Natural killer cell (primary cell): ENCODE measurements at regions not wholly inside any gene's neighbourhood (a gene's known extent, or its start where the extent isn't known, plus 50 kb on each side); places are given as distances from the start of the nearest gene placed in this dataset.

Source experiments
- ATAC-seq, 3 donors: fragments of 150-1000 bp in 2 of 3; fragments of 200-7000 bp in 1 of 3; cut with Tn5 transposase; 1 replicate in 1 of 3; 2 replicates in 2 of 3; pipeline ENCODE4 v1.10.0; 2021; ENCODE audit warnings: mild to moderate bottlenecking in 2 of 3, moderate library complexity in 2 of 3
- DNase-seq, 2 donors: peaks; one replicate each; pipeline versions ENCODE4 v3.0.0 to v3.0.0-alpha.2; 2013 to 2021; ENCODE audit warnings: mixed read lengths in 1 of 2
- H3K27ac ChIP-seq: one replicate; pipeline ENCODE4 v1.5.1; 2013; ENCODE audit warnings: mild to moderate bottlenecking, low read length
- H3K27me3 ChIP-seq: one replicate; pipeline ENCODE4 v1.6.1; 2013; ENCODE audit warnings: low read length; ENCODE audit not compliant: control insufficient read depth, insufficient read depth
- H3K36me3 ChIP-seq: one replicate; pipeline ENCODE4 v1.6.1; 2013; ENCODE audit warnings: low read length; ENCODE audit not compliant: control insufficient read depth, insufficient read depth
- H3K4me1 ChIP-seq: one replicate; pipeline ENCODE4 v1.6.1; 2013; ENCODE audit warnings: low read length; ENCODE audit not compliant: control insufficient read depth, insufficient read depth
- H3K4me3 ChIP-seq: one replicate; pipeline ENCODE4 v1.5.1; 2013; ENCODE audit warnings: low read length
- H3K9me3 ChIP-seq: one replicate; pipeline ENCODE4 v1.6.1; 2013; ENCODE audit warnings: low read length; ENCODE audit not compliant: control insufficient read depth, insufficient read depth
- H3K27ac Mint-ChIP-seq, 2 donors: one replicate each; pipeline ENCODE4 v1.8.0; 2022; ENCODE audit warnings: mild to moderate bottlenecking in 2 of 2, mixed read lengths in 2 of 2, moderate library complexity in 1 of 2
- H3K27me3 Mint-ChIP-seq, 2 donors: one replicate each; pipeline ENCODE4 v1.8.0; 2022; ENCODE audit warnings: low read depth in 2 of 2, mixed read lengths in 2 of 2
- H3K36me3 Mint-ChIP-seq: one replicate; pipeline ENCODE4 v1.8.0; 2022; ENCODE audit warnings: mixed read lengths
- H3K4me1 Mint-ChIP-seq, 2 donors: one replicate each; pipeline ENCODE4 v1.8.0; 2022; ENCODE audit warnings: mixed read lengths in 2 of 2
- H3K4me3 Mint-ChIP-seq: one replicate; pipeline ENCODE4 v1.8.0; 2022; ENCODE audit warnings: mild to moderate bottlenecking, moderate library complexity, mixed read lengths
- H3K9me3 Mint-ChIP-seq, 2 donors: one replicate each; pipeline ENCODE4 v1.8.0; 2022; ENCODE audit warnings: mixed read lengths in 2 of 2
- CTCF ChIP-seq: fragments of 200-600 bp; IDR thresholded peaks from one replicate; pipeline ENCODE4 v1.8.0; 2022; ENCODE audit warnings: antibody characterized with exemption
- WGBS: methylation state at CpG from one replicate; pipeline ENCODE4 v1.1.7; 2013; ENCODE audit warnings: missing lambda C conversion rate; ENCODE audit not compliant: insufficient coverage; 5-methylcytosine and 5-hydroxymethylcytosine counted together
- intact Hi-C: fragments of 100-400 bp; cut with micrococcal nuclease; formaldehyde crosslinking; loops from one replicate; pipeline ENCODE4 v1.14.2; 2022

DNA sequence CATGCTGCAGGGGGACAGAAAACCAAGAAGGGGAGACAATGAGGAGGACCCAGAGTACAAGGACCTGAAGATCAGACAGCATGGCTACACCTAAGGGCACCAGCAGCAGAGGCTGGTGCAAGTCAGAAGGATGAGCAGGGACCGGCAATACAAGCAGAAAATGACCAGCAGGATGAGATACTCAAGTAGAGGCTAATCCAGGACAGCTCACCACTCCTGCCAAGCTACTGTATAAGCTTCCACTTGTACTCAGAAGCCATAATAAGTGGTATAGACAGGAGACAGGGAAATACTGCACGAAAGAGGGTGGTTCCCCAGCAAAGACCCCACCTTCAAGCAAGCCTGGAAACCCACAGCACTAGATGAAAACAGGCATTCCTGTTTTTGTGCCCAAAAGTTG, 138.7 kb upstream of the ZC3H12C start:
- Histone ChIP-seq H3K9me3 (no peaks in the 10 kb centered on the region), H3K27me3 (no peaks in the 10 kb centered on the region), H3K27ac (no peak overlapping the region), H3K4me3 (no peak overlapping the region), H3K4me1 (no peaks in the 10 kb centered on the region), H3K36me3 (no peaks in the 10 kb centered on the region)
- no peak for TF ChIP-seq CTCF
- 75% methylated on average over 2 of the region's 2 CpGs for WGBS
- ATAC-seq = no peak
- no peak for DNase-seq
- Mint-ChIP-seq H3K27me3 (no peaks in the 10 kb centered on the region), H3K27ac (no peak overlapping the region), H3K4me1 (peaks cover 0 to 5% of the 10 kb centered on the region in 2 donors), H3K4me3 (no peak overlapping the region), H3K9me3 (no peaks in the 10 kb centered on the region), H3K36me3 (no peaks in the 10 kb centered on the region)
- intact Hi-C loops = no loop called here

DNA sequence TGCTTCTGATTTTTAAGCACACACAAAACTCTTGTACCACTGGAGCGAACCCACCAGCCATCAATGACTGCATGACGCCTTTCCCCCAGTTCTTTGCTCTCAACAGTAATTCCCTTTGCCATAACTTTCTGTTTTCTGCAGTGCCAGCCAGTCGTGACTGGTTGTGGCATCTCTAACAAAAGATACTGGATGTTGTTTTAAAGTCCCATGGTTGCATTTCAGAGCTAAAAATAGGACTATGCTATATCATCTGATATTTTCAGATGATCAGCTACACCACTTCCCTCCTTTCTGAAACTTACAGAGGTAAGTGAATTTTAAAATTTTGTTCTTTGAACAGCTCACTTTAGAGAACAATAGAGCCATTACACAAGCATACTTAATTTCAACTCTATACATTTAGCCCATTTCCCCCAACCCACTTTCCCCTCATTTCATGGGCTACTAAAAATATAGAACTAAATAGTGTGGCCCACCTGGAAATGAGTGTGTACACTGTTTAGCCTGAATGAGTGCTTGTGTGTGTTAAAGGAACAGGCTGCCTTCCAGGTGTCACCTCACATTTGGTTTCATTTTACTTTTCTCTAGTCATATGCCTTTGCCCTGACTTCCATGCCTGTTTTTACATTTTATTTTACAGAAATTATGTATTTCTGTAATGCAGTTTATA, 136.9 kb upstream of the ZC3H12C start:
- no peak for TF ChIP-seq CTCF
- Mint-ChIP-seq H3K27me3 (no peaks in the 10 kb centered on the region), H3K4me3 (no peak overlapping the region), H3K4me1 (peaks cover 0 to 5% of the 10 kb centered on the region in 2 donors), H3K27ac (no peak overlapping the region), H3K9me3 (no peaks in the 10 kb centered on the region), H3K36me3 (no peaks in the 10 kb centered on the region)
- Histone ChIP-seq H3K36me3 (no peaks in the 10 kb centered on the region), H3K4me1 (no peaks in the 10 kb centered on the region), H3K9me3 (no peaks in the 10 kb centered on the region), H3K27ac (no peak overlapping the region), H3K27me3 (no peaks in the 10 kb centered on the region), H3K4me3 (no peak overlapping the region)
- intact Hi-C loops = no loop called here
- ATAC-seq (no peak), DNase-seq (no peak)
- 70% methylated on average over 3 of the region's 3 CpGs for WGBS

DNA sequence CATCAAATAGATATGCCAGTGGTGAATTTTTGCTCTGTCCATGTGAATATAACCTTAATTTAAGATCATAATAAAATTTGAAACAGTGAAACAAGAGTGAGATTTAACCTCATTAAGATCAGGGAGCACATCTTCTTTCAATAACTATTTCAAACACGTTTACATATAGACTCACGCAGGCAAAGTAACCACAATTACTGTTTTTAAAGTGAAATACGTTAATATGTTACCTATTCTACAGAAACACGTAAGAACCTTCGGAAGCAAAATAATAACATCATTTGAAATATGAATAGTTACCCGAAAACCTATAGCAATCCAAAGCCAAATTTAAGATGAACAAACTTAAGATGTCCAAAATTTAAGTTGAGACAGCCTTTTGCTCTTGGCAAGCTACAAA, 136.2 kb upstream of the ZC3H12C start:
- Mint-ChIP-seq H3K36me3 (no peaks in the 10 kb centered on the region), H3K27me3 (no peaks in the 10 kb centered on the region), H3K27ac (no peak overlapping the region), H3K9me3 (no peaks in the 10 kb centered on the region), H3K4me3 (no peak overlapping the region), H3K4me1 (peaks cover 0 to 5% of the 10 kb centered on the region in 2 donors)
- Histone ChIP-seq H3K27ac (no peak overlapping the region), H3K27me3 (no peaks in the 10 kb centered on the region), H3K4me1 (no peaks in the 10 kb centered on the region), H3K36me3 (no peaks in the 10 kb centered on the region), H3K9me3 (no peaks in the 10 kb centered on the region), H3K4me3 (no peak overlapping the region)
- no peak for DNase-seq
- intact Hi-C loops = no loop called here
- ATAC-seq = no peak
- TF ChIP-seq CTCF = no peak
- 89% methylated on average over 6 of the region's 6 CpGs for WGBS

DNA sequence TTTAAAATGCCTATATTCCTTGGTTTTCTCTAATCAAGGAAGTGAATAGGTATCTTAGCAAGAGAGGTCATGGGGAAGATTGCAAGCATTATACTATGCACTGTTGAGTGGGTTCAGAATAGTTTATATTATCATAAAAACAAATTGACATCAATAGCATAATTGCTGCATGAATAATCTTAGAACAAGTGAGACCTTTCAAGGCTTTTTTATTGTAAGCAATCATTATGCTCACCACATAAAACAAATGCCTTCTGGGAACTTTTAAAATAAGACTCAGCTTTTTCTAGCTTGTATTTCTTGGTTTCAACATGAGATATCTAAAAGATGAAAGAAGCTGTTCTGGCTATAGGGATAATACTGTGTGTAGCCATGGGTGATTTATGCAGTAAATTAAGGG, 135.6 kb upstream of the ZC3H12C start:
- H3K36me3 Mint-ChIP-seq = no peaks in the 10 kb centered on the region
- no peak for TF ChIP-seq CTCF
- intact Hi-C loops = no loop called here

More for the DNA sequence above, 135.6 kb upstream of the ZC3H12C start:
- no peaks in the 10 kb centered on the region for H3K27me3 ChIP-seq
- Mint-ChIP-seq H3K4me3 (no peak overlapping the region), H3K9me3 (no peaks in the 10 kb centered on the region), H3K4me1 (peaks cover 0 to 5% of the 10 kb centered on the region in 2 donors), H3K27ac (no peak overlapping the region), H3K27me3 (no peaks in the 10 kb centered on the region)
- ATAC-seq (no peak), DNase-seq (no peak)
- no peaks in the 10 kb centered on the region for H3K4me1 ChIP-seq
- no peaks in the 10 kb centered on the region for H3K9me3 ChIP-seq
- H3K36me3 ChIP-seq = no peaks in the 10 kb centered on the region
- no peak overlapping the region for H3K27ac ChIP-seq
- H3K4me3 ChIP-seq = no peak overlapping the region
